Skeletal muscle tissue (tissue), 3 donors: ENCODE measurements at regions not wholly inside any gene's neighbourhood (a gene's known extent, or its start where the extent isn't known, plus 50 kb on each side); places are given as distances from the start of the nearest gene placed in this dataset.
"Not testable (repeated sequence)": the region's sequence is repeated elsewhere in the genome, so short reads cannot be mapped to it uniquely, and the experiment has no call there.

Experiments used
- H3K27ac ChIP-seq: one replicate; pipeline ENCODE4 v1.7.0; 2013; ENCODE audit warnings: mild to moderate bottlenecking, low read depth, low read length, inconsistent platforms
- H3K27me3 ChIP-seq, 3 donors: one replicate each; pipeline ENCODE4 v1.7.0; 2013; ENCODE audit warnings: low read length in 3 of 3; ENCODE audit not compliant: control insufficient read depth in 3 of 3, insufficient read depth in 3 of 3
- H3K36me3 ChIP-seq, 3 donors: one replicate each; pipeline ENCODE4 v1.7.0; 2013; ENCODE audit warnings: low read length in 3 of 3; ENCODE audit not compliant: control insufficient read depth in 3 of 3, insufficient read depth in 3 of 3
- H3K4me1 ChIP-seq, 3 donors: one replicate each; pipeline ENCODE4 v1.7.0; 2013; ENCODE audit warnings: low read length in 3 of 3, mild to moderate bottlenecking in 3 of 3; ENCODE audit not compliant: control insufficient read depth in 3 of 3, insufficient read depth in 3 of 3
- H3K4me3 ChIP-seq, 3 donors: one replicate each; pipeline ENCODE4 v1.7.0; 2013; ENCODE audit warnings: low read length in 3 of 3
- H3K9ac ChIP-seq, 3 donors: one replicate each; pipeline ENCODE4 v1.7.0; 2013; ENCODE audit warnings: low read length in 3 of 3, mild to moderate bottlenecking in 3 of 3, moderate library complexity in 2 of 3, low read depth in 1 of 3
- H3K9me3 ChIP-seq, 3 donors: one replicate each; pipeline ENCODE4 v1.7.0; 2013; ENCODE audit warnings: low read length in 3 of 3; ENCODE audit not compliant: control insufficient read depth in 3 of 3
- donor health status: Osteomylitis.

GRCh38 chr4:122996350-122996749 is 74.0 kb upstream of the NUDT6 start:
- H3K4me1 ChIP-seq: no peaks in the 10 kb centered on the region
- no peak overlapping the region for H3K9ac ChIP-seq
- no peaks in the 10 kb centered on the region for H3K27me3 ChIP-seq
- H3K36me3 ChIP-seq: no peaks in the 10 kb centered on the region
- no peak overlapping the region for H3K27ac ChIP-seq
- no peaks in the 10 kb centered on the region for H3K9me3 ChIP-seq
- H3K4me3 ChIP-seq: no peak overlapping the region

- H3K36me3 ChIP-seq: no peaks in the 10 kb centered on the region
- no peak overlapping the region for H3K4me3 ChIP-seq
- no peak overlapping the region for H3K9ac ChIP-seq
- H3K4me1 ChIP-seq: no peaks in the 10 kb centered on the region
- no peak overlapping the region for H3K27ac ChIP-seq
- no peaks in the 10 kb centered on the region for H3K9me3 ChIP-seq
- H3K27me3 ChIP-seq: no peaks in the 10 kb centered on the region
Measured at GRCh38 chr4:122997463-122998101, 75.2 kb upstream of the NUDT6 start.

- not testable (repeated sequence) for H3K27me3 ChIP-seq, H3K27ac ChIP-seq, H3K4me3 ChIP-seq, H3K4me1 ChIP-seq, H3K36me3 ChIP-seq, H3K9me3 ChIP-seq, H3K9ac ChIP-seq
Measured at GRCh38 chr4:123004079-123004478, 81.7 kb upstream of the NUDT6 start.

GRCh38 chr4:123005126-123005525 is 82.7 kb upstream of the NUDT6 start:
- H3K9ac ChIP-seq, H3K27me3 ChIP-seq, H3K4me3 ChIP-seq, H3K36me3 ChIP-seq, H3K27ac ChIP-seq, H3K4me1 ChIP-seq, H3K9me3 ChIP-seq: not testable (repeated sequence)

- H3K27ac ChIP-seq: no peak overlapping the region
- H3K4me1 ChIP-seq: peaks cover 0 to 2% (median 0%) of the 10 kb centered on the region in 3 donors
- no peaks in the 10 kb centered on the region for H3K36me3 ChIP-seq
- H3K9ac ChIP-seq: no peak overlapping the region
- H3K4me3 ChIP-seq: no peak overlapping the region
- peaks cover 0 to 2% (median 0%) of the 10 kb centered on the region in 3 donors for H3K9me3 ChIP-seq
- H3K27me3 ChIP-seq: no peaks in the 10 kb centered on the region
Measured at GRCh38 chr4:123007679-123008078, 85.3 kb upstream of the NUDT6 start.

- H3K9me3 ChIP-seq, H3K27ac ChIP-seq, H3K27me3 ChIP-seq, H3K4me1 ChIP-seq, H3K9ac ChIP-seq, H3K4me3 ChIP-seq, H3K36me3 ChIP-seq: not testable (repeated sequence)
Measured at GRCh38 chr4:123012416-123012815, 90.0 kb upstream of the NUDT6 start.

GRCh38 chr4:123014038-123014437 is 91.6 kb upstream of the NUDT6 start:
- Histone ChIP-seq H3K4me1 (no peaks in the 10 kb centered on the region), H3K9ac (no peak overlapping the region), H3K4me3 (no peak overlapping the region)

GRCh38 chr4:123017078-123017477 is 94.7 kb upstream of the NUDT6 start:
- Histone ChIP-seq H3K9me3 (no peaks in the 10 kb centered on the region), H3K27ac (no peak overlapping the region), H3K36me3 (no peaks in the 10 kb centered on the region), H3K4me3 (no peak overlapping the region), H3K27me3 (no peaks in the 10 kb centered on the region), H3K4me1 (no peaks in the 10 kb centered on the region), H3K9ac (no peak overlapping the region)

More at GRCh38 chr4:123014038-123014437, 91.6 kb upstream of the NUDT6 start:
- Histone ChIP-seq H3K27ac (no peak overlapping the region), H3K9me3 (no peaks in the 10 kb centered on the region), H3K36me3 (no peaks in the 10 kb centered on the region), H3K27me3 (no peaks in the 10 kb centered on the region)

GRCh38 chr4:123017636-123018395 is 95.4 kb upstream of the NUDT6 start:
- H3K4me1 ChIP-seq: no peaks in the 10 kb centered on the region
- no peak overlapping the region for H3K9ac ChIP-seq
- no peak overlapping the region for H3K27ac ChIP-seq

GRCh38 chr4:123018396-123018775 is 96.0 kb upstream of the NUDT6 start:
- no peak overlapping the region for H3K4me3 ChIP-seq
- H3K36me3 ChIP-seq: no peaks in the 10 kb centered on the region
- H3K4me1 ChIP-seq: no peaks in the 10 kb centered on the region
- no peaks in the 10 kb centered on the region for H3K27me3 ChIP-seq
- no peaks in the 10 kb centered on the region for H3K9me3 ChIP-seq
- H3K9ac ChIP-seq: no peak overlapping the region
- no peak overlapping the region for H3K27ac ChIP-seq

More at GRCh38 chr4:123017636-123018395, 95.4 kb upstream of the NUDT6 start:
- no peaks in the 10 kb centered on the region for H3K36me3 ChIP-seq
- no peaks in the 10 kb centered on the region for H3K27me3 ChIP-seq
- no peaks in the 10 kb centered on the region for H3K9me3 ChIP-seq
- H3K4me3 ChIP-seq: no peak overlapping the region
